ENCODE measurements at regions not wholly inside any gene's neighbourhood (a gene's known extent, or its start where the extent isn't known, plus 50 kb on each side); places are given as distances from the start of the nearest gene placed in this dataset.
"Not testable (repeated sequence)": the region's sequence is repeated elsewhere in the genome, so short reads cannot be mapped to it uniquely, and the experiment has no call there.

DNA sequence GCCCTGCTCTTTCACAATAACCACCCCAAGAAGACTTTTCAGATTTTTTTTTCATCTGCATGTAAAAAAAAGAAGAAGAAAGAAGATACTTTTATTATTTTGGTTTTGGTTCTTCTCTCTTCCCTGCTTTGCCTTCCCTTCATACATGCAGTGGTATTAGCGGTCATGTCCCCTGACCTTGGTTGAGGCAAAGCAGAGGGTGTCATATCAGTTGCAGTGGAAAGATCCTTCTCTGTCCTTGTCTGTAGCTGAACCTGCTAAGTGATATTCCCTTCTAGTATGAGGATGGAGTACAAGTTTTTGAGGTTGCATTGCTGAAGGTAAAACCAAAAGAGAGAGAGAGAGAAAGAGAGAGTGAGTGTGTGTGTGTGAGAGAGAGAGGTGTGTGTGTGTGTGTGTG, 345.7 kb downstream of the UTRN start:
- no peak for DNase-seq

- no peak for DNase-seq
These were observed 347.1 kb downstream of the UTRN start for GRCh38 chr6:144632266-144632665.

DNA sequence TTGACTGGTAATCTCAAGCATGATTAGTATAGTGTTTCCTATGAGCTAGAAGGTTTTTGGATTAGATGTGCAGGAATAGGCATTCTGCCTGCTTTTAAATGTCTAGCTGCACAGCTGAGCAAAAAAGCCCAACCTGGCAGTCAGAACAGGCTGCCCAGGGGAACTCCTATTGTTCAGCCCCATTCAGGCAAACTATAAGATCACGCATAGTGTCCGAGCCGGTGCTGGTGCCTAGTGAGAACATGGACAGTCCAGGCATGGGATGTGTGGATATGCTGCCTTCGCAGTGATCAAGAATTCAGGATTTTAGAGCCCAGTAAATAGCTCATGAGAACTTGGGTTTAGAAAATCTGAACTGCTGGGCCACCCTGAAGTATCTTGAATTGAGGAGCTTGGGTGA, 348.8 kb downstream of the UTRN start:
- no peak for DNase-seq

- no peak for DNase-seq
These were observed 349.2 kb downstream of the UTRN start for GRCh38 chr6:144634371-144634770.

GRCh38 chr6:144635051-144635450, 349.9 kb downstream of the UTRN start:
- DNase-seq = no peak

GRCh38 chr6:144636025-144636424, 350.9 kb downstream of the UTRN start:
- DNase-seq = not testable (repeated sequence)

DNA sequence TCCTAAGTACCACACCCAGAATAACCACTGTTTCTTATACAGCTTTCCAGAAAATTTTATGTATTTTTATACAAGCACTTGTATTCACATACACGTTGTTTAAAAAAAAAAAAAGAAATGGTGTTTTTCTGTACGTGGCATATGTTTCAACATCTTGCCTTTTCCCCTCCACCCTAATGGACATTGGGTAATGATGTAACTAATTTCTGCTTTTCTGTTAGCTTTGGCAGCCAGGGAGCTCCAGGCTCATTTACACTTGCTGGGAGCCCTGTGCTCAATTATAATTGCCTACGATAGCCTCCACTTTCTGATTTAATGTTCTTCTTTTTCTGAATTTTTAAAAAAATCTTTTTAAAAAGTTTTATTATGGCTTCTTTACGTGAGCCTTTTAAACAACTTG, 352.4 kb downstream of the UTRN start:
- no peak for DNase-seq

GRCh38 chr6:144639654-144640053, 354.5 kb downstream of the UTRN start:
- no peak for DNase-seq

GRCh38 chr6:144641286-144641685, 356.2 kb downstream of the UTRN start:
- no peak for DNase-seq

DNA sequence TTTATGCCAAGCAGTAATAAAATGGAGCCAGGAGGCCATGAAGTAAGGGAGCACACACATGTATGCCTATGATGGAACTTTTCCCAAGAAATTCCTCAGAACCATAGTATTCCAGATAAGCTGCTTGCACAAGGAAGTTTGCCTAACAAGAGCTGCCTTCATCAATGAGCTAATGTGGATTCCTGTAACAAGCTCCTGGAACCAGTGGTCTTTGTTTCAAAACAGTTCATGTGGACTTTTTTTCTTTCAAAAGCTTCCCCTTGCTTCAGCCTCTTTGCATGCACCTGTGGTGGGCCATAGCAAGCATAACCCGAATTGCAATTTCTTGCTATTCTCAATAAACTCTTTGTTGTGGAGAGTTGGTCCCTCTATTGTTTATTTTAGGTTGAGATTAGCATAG, 359.6 kb downstream of the UTRN start:
- DNase-seq = no peak

GRCh38 chr6:144646093-144647056, 361.2 kb downstream of the UTRN start:
- no peak for DNase-seq

- no peak for DNase-seq
These were observed 362.4 kb downstream of the UTRN start for GRCh38 chr6:144647406-144647964.

DNA sequence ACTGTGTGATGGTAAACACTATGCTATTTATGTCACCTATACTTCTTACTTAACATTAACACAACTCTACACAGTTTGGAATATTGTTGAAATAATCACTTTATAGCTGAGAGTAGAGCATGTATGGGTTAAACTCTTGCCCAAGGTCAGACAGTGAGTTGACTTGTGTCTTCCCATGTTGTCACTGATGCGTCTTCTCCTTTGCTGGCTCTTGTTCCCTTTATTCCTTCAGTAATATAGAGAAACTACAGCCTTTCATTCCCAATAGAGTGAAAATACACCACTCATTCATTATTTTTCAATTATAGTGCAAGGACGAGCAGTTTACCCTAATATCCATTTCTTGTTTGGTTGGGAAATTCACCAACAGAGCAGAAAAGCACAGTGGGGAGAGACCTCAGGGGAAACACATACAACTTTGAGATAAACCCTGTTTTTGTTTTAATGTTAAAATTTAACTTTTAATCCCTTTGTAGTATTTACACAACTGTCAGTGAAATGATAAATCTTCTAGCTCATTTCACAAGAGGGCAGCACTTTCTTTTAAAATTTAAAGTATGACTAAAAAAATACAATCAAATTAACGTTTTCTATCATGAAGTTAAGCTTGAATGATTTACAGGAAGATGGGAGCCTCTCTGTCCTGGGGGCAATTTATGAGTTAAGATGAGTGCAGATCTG, 363.0 kb downstream of the UTRN start:
- DNase-seq = no peak

- DNase-seq = no peak
These were observed 363.9 kb downstream of the UTRN start for GRCh38 chr6:144649085-144649484.

GRCh38 chr6:144651234-144651633, 366.1 kb downstream of the UTRN start:
- DNase-seq = no peak

DNA sequence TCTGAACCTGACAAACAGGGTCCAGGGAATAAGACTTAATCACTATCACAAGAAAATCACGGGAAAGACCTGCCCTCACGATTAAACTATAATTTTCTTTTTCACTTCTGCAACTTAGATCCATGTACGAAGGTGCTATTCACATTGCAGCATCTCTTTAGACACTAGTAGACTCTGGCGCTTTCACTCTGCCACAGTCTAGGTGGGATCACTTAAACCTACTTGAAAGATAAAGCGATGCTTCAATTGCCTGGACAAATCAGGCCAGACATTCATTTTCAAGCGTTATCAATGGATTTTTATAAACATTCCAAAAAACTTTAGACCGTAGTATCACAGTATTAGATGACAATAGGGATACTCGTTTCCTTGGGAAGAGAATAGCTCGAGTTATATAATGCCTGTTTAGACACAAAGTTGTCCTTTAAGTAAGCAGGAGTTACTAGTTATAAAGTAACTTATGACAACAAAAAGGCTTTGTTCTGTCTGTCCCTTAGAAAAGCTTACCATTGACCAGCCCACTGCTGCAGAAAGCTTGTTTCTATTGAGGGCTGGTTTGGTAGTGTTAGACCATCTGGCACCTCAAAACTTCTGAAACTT, 367.3 kb downstream of the UTRN start:
- DNase-seq = no peak

DNA sequence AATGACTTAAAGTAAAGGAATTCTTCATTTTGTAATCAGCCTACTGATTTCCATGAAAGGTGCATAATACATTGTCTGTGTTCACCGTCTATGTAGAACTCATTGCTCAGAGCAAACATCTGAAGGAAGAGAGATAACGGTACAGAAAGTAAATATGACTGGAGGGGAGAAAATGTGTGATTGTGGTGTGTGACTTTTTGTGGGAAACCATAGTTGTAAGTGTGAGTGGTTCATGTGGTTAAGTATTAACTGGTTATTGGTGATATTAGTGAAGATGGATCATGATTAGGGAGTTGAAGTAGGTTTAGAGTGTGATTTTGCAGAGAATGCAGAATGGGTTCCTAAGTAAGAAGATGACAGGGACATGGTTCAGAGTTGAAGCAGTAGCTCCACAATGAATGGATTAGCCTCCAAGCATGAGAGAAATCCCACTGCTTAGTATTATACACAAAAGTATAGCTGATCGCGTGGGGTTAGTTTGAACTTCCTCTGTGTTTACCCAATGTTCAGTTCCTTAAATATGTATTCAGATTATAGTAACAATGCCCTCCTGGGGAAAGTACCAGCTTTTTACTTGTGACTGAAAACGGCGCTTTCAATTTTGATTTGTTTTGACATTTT, 368.9 kb downstream of the UTRN start:
- DNase-seq = no peak

DNA sequence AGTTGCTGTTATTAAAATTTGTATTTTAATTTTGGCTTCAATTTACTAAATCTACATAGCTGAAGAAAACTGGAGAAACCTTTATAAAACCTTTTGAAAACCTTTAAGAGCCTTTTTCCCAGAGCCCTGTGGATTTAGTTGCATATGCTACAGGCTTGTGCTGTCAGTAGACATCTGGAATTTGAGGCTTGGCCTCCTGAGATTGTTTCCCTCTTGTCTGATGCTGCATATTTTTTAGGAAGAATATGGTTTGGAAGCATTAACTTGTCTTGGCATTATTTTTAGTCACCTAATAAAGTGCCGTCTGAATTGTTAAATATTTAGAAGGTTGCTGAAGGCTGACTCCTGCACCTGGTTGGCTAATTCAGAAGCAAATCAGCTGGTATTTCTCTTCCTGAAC, 369.4 kb downstream of the UTRN start:
- DNase-seq = no peak

DNA sequence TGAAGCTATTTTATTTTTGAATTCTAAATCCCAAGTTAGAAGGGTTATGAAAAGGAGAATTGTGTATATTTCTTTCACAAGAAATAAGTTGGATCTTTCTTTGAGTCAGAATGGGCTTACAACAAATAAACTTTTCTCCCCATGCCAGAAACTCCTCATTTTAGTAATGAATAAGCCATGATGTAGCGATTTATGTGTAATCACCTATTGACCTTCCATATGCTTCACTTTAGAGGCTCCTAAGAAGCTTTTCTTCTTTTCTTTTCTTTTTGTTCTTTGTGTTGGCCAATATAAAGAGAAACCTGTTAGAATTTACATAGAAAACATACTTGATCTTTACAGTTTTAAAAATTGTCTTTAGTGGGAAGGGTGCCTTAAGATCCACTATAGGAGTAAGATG, 370.2 kb downstream of the UTRN start:
- no peak for DNase-seq

DNA sequence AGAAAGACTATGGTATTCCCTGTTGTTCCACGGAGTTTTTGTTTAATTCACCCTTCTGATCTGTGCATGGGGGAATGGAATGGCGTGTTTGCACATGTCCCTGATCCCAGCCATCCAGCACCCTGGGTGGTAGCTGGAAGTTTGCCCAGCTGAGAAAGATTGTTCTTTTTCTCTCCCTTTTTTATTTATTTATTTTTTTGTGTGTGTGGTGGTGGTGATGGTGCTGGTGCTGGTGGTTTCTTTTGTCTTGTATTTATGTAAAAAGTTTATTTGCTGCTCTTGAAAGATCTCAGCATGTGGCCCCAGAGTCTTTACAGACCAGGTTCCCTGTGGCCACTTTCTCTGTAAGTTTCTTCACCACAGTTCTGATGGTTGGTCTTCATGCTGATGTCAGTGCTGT, 372.6 kb downstream of the UTRN start:
- no peak for DNase-seq

DNA sequence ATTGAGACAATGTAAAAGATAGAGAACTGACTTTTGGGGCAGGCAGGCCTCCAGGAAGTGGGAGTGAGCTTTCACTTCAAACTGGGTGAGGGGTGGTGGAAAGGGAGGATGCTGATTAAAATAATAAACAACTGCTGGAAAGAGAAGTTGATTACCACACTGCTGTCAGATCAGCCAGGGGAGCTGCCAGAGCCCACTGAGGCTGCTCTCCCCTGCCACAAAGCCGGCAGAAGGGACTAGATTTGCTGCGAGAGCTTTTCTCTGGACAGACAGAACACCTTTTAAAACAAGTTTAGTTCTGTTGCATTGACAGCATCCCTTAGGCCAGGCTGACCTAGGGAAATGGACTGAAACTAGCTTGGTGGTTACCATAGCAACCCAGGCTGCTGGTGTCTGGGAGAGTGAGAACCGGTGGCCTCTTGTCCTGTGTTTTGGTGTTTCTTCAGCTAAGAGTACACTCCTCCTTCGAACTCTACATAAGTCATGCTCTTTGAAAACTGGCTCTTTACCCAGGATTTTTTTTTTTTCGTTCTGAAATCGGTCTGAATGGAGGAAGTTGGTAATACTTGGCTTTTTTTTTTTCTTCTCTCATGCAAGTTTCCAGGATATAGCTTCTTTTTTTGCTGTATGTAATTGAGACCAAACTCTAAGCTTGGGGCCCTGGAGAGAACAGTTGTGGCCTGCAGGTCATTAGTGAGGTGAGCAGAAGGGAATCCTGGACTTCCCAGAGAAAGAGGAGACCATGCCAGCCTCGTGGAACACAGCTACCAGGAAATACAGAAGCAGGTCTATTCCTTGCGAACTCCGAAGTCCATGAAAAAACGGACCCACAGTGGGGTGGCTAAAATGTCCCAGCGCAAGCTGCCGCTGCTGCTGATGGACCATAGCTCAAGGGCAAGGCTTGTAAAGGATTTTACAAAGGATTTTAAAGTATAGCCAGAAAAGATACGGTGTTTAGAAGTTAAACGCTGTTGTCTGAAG, 374.4 kb downstream of the UTRN start:
- DNase-seq = no peak
